ENCODE measurements at regions not wholly inside any gene's neighbourhood (a gene's known extent, or its start where the extent isn't known, plus 50 kb on each side); places are given as distances from the start of the nearest gene placed in this dataset.

DNA sequence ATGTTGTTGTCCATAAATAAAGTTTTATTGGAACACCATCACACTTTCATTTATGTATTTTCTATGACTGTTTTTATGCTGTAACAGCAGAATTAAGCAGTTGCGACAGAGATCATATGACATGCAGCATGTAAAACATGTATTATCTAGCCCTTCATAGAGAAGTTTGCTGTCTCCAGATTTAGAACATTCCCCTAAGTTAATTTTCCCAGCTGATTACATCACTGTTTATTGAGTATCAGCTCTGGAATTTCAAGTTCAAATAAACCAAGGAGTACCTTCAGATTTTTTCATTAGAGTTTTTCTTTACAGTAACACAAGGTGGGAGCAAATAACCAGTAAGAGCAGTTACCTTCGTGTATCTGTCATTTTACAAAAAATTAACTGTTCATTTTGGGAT lies 792.8 kb downstream of the USP25 start:
- H3K4me3 ChIP-seq (ENCODE audit: low read length) = no peak overlapping the region
- DNase-seq (ENCODE audit: low read depth) = peak; percentile 45
- TF ChIP-seq, protein P1, sequence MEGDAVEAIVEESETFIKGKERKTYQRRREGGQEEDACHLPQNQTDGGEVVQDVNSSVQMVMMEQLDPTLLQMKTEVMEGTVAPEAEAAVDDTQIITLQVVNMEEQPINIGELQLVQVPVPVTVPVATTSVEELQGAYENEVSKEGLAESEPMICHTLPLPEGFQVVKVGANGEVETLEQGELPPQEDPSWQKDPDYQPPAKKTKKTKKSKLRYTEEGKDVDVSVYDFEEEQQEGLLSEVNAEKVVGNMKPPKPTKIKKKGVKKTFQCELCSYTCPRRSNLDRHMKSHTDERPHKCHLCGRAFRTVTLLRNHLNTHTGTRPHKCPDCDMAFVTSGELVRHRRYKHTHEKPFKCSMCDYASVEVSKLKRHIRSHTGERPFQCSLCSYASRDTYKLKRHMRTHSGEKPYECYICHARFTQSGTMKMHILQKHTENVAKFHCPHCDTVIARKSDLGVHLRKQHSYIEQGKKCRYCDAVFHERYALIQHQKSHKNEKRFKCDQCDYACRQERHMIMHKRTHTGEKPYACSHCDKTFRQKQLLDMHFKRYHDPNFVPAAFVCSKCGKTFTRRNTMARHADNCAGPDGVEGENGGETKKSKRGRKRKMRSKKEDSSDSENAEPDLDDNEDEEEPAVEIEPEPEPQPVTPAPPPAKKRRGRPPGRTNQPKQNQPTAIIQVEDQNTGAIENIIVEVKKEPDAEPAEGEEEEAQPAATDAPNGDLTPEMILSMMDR (conservative IDR thresholded peaks at IDR 0.05; ENCODE audit: low read length) = no peak

DNA sequence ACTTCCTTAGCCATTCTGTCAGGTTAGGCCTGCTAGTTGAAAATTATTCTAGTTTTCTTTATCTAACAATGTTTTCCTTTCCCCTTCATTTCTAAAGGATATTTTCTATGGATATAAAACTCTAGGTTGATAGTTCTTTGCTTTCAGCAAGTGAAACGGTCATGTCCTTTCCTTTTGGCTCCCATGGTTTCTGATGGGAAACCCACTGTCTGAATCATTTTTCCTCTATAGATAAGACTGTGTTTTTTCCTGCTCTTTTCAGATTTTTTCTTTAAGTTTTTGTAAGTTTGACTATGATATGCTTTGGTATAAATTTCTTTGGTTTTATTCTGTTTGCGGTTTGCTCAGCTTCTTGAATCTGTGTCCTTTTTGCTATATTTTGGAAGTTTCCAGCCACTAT lies 800.9 kb downstream of the USP25 start:
- TF ChIP-seq, protein P1 (conservative IDR thresholded peaks at IDR 0.05; ENCODE audit: low read length) = no peak
- DNase-seq (ENCODE audit: low read depth) = no peak
- H3K4me3 ChIP-seq (ENCODE audit: low read length) = no peak overlapping the region

DNA sequence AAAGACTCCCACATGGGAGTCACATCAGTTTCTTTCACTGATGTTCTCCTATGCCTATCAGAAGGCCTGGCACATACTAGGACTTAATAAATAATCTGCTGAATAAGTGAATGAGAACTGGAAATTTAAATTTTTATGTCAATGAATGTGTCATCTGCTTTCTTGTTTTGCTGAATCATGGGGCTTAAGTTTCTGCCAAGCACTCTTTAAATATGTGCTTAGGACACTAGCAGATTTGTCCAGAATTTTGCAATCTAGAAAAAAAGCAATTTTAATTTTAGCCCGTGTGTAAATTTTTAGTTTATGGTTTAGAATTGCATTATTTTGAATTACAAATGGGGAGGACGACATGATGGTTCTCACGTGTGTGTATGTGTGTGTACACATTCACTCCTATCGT lies 803.1 kb downstream of the USP25 start:
- TF ChIP-seq, protein P1 (conservative IDR thresholded peaks at IDR 0.05; ENCODE audit: low read length) = no peak
- peak; percentile 58 for DNase-seq (ENCODE audit: low read depth)
- no peak overlapping the region for H3K4me3 ChIP-seq (ENCODE audit: low read length)

DNA sequence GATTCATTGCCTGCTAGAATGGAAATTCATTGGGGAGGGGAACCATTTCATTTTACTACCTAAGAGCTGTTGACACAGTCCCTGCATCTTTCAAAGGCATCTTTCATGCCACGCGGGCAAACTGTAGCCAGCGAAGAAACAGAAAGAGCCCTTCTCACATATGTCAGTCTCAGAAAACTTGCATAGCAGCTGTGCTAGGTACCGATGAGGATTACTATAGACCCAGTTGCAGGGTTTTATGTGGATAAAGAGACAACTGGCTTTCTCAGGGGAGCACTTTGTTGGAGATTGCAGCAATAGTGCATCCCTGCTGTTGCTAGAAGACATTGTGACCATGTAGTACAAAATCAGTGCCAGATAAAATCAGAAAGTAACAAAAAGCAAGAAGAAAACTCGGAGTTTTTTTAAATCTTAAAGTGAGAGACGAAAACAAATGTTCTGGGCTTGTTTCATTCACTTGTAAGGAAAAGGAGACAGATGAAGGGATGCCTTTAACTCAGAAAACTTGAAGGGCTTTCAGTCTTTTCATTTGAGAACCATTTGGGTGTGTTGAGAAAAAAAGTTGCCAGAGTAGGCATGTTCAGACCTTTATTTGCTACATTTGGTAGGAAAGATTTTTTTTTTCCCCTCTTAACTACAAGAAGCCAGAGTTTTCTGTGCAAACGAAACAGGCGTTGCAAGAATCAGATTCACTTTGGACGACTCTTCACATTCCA lies 804.1 kb downstream of the USP25 start:
- TF ChIP-seq, protein P1 (conservative IDR thresholded peaks at IDR 0.05; ENCODE audit: low read length) = no peak
- no peak for DNase-seq (ENCODE audit: low read depth)
- peak overlapping the region; percentile 57 for H3K4me3 ChIP-seq (ENCODE audit: low read length)

DNA sequence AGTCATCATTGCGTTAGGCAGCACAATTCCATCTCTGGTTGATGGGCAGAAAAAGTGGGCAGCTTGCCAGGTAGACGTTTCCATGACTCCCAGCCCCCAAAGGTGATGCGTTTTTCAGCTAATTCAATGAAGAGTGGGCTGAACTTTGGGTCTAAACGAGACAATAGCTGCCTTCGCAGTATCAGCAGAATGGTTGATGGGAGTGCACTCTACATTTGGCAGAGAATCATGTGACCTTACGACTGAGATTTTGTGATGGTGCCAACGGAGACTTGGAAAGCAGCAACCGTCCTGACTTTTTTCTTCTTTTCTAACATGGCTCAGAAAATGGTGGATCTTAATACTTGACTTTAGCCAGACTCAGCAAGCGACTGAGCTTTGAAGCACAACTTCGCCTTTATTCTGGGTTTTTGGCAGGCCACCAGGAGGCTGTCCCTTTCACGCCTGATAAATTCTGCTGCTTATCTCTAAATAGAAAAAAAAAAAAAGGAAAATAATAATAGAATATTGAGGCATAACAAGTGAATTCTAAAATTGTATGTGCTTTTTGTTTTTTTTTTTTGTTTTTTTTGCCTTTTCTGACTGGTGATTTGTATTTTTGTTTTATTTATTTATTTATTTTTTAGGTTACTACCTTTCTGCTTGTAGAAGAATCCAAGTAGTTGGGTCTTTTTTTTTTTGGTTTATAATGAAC lies 804.8 kb downstream of the USP25 start:
- TF ChIP-seq, protein P1 (conservative IDR thresholded peaks at IDR 0.05; ENCODE audit: low read length) = no peak
- peak; percentile 79 for DNase-seq (ENCODE audit: low read depth)
- H3K4me3 ChIP-seq (ENCODE audit: low read length) = peak overlapping the region; percentile 57

DNA sequence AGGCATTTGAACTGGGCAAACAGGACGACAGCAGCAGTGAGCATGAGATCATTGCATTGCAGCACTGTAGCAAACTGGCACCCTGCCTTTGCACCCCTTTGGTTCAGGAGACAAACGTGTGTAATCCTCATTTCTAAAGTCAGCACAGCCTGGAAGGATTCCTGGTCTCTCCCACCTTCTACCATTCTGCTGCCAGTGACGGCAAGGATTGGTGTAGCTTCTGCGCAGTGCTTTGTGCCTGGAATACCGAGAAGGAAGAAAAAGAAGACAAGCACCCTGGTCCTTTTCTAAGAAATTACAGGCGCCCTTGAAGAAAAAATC lies 805.3 kb downstream of the USP25 start:
- TF ChIP-seq, protein P1 (conservative IDR thresholded peaks at IDR 0.05; ENCODE audit: low read length) = no peak
- peak; percentile 83 for DNase-seq (ENCODE audit: low read depth)
- H3K4me3 ChIP-seq (ENCODE audit: low read length) = peak overlapping the region; percentile 57

DNA sequence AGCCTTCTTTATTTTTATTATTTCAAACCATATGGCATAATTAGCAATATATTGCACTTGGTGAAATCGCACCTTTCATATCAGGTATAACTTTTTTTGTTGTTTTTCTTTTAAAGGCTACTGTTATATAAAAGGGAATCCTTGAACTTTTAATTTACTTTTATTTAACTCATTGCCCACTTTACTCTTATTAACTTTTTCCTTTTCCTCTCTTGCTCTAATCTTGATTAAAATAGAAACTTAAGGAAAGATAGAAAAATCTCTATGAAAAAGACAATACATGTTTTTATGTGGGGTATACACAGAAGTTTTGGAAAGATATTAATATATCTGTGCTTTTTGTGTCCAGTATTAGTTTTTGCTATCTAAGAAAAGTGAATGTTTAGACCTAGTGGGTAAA lies 805.8 kb downstream of the USP25 start:
- peak overlapping the region; percentile 57 for H3K4me3 ChIP-seq (ENCODE audit: low read length)
- DNase-seq (ENCODE audit: low read depth) = no peak
- TF ChIP-seq, protein P1 (conservative IDR thresholded peaks at IDR 0.05; ENCODE audit: low read length) = no peak

Measured in AG10803 (cell line).